ENCODE measurements at regions not wholly inside any gene's neighbourhood (a gene's known extent, or its start where the extent isn't known, plus 50 kb on each side); places are given as distances from the start of the nearest gene placed in this dataset.

DNA sequence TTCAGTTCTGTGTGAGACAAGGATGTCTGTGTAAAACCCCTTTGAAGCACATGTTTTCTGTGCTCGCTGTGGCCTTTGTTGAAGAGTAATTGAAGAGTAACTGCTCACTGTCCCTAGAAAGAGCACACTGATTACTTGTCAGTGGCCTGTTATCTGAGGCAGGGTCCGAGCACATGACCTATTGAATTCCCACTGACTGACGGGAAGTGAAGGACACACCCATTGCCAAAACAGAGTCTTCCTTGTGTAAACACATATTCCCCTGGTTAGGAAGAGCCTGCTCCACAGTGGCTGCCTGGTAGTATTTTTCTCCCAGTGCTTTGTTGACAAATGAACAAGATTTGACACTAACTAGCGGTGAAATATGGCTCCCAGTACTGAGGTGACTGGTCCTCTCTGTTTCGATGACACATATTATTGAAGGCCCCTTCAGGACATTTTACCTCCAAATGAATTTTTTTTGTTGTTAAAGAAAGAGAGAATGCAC, 148.5 kb upstream of the GYPC start:
- Histone ChIP-seq H3K27me3 (ENCODE audit: insufficient read depth, low read length, poor library complexity, severe bottlenecking) (no peaks in the 10 kb centered on the region), H3K36me3 (ENCODE audit: insufficient read depth, low read length) (no peaks in the 10 kb centered on the region), H3F3A (ENCODE audit: low read depth) (no peaks in the 10 kb centered on the region), H3K79me2 (ENCODE audit: insufficient read depth, low read length) (no peaks in the 10 kb centered on the region), H3K4me2 (ENCODE audit: low read depth, low read length, poor library complexity, severe bottlenecking) (no peak overlapping the region), H4K20me1 (ENCODE audit: insufficient read depth, low read length, poor library complexity, severe bottlenecking) (no peaks in the 10 kb centered on the region), H3K4me1 (ENCODE audit: insufficient read depth, low read length, poor library complexity, severe bottlenecking) (no peaks in the 10 kb centered on the region), H3K4me3 (ENCODE audit: low read length, poor library complexity, severe bottlenecking) (no peak overlapping the region), H3K9me3 (ENCODE audit: insufficient read depth, low read depth, low read length) (no peaks in the 10 kb centered on the region), H2AFZ (ENCODE audit: low read length) (no peak overlapping the region), H3K9ac (ENCODE audit: low read depth, low read length, poor library complexity, severe bottlenecking) (no peak overlapping the region), H3K9me2 (replicated peaks; ENCODE audit: low read depth, low read length) (no peaks in the 10 kb centered on the region)
- TF ChIP-seq EZH2phosphoT487 (IDR thresholded peaks at IDR 0.05; ENCODE audit: borderline replicate concordance), result no peak
- TF ChIP-seq, protein P1, sequence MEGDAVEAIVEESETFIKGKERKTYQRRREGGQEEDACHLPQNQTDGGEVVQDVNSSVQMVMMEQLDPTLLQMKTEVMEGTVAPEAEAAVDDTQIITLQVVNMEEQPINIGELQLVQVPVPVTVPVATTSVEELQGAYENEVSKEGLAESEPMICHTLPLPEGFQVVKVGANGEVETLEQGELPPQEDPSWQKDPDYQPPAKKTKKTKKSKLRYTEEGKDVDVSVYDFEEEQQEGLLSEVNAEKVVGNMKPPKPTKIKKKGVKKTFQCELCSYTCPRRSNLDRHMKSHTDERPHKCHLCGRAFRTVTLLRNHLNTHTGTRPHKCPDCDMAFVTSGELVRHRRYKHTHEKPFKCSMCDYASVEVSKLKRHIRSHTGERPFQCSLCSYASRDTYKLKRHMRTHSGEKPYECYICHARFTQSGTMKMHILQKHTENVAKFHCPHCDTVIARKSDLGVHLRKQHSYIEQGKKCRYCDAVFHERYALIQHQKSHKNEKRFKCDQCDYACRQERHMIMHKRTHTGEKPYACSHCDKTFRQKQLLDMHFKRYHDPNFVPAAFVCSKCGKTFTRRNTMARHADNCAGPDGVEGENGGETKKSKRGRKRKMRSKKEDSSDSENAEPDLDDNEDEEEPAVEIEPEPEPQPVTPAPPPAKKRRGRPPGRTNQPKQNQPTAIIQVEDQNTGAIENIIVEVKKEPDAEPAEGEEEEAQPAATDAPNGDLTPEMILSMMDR (conservative IDR thresholded peaks at IDR 0.05; ENCODE audit: low read length), result no peak

GRCh38 chr2:126510356-126510755, 145.6 kb upstream of the GYPC start:
- no peaks in the 10 kb centered on the region for H3K27me3 ChIP-seq (ENCODE audit: insufficient read depth, low read length, poor library complexity, severe bottlenecking)
- H3K9me3 ChIP-seq (ENCODE audit: insufficient read depth, low read depth, low read length), result no peaks in the 10 kb centered on the region

GRCh38 chr2:126510960-126511359, 145.0 kb upstream of the GYPC start:
- no peak overlapping the region for H3K4me3 ChIP-seq (ENCODE audit: low read length, poor library complexity, severe bottlenecking)
- no peaks in the 10 kb centered on the region for H3K9me2 ChIP-seq (replicated peaks; ENCODE audit: low read depth, low read length)
- no peak overlapping the region for H2AFZ ChIP-seq (ENCODE audit: low read length)
- H3K79me2 ChIP-seq (ENCODE audit: insufficient read depth, low read length), result no peaks in the 10 kb centered on the region
- no peaks in the 10 kb centered on the region for H3K27me3 ChIP-seq (ENCODE audit: insufficient read depth, low read length, poor library complexity, severe bottlenecking)
- H3F3A ChIP-seq (ENCODE audit: low read depth), result no peaks in the 10 kb centered on the region
- no peaks in the 10 kb centered on the region for H4K20me1 ChIP-seq (ENCODE audit: insufficient read depth, low read length, poor library complexity, severe bottlenecking)
- H3K4me2 ChIP-seq (ENCODE audit: low read depth, low read length, poor library complexity, severe bottlenecking), result no peak overlapping the region
- no peaks in the 10 kb centered on the region for H3K4me1 ChIP-seq (ENCODE audit: insufficient read depth, low read length, poor library complexity, severe bottlenecking)
- TF ChIP-seq, protein P1 (conservative IDR thresholded peaks at IDR 0.05; ENCODE audit: low read length), result no peak
- no peak for TF ChIP-seq EZH2phosphoT487 (IDR thresholded peaks at IDR 0.05; ENCODE audit: borderline replicate concordance)
- no peaks in the 10 kb centered on the region for H3K9me3 ChIP-seq (ENCODE audit: insufficient read depth, low read depth, low read length)
- no peak overlapping the region for H3K9ac ChIP-seq (ENCODE audit: low read depth, low read length, poor library complexity, severe bottlenecking)
- H3K36me3 ChIP-seq (ENCODE audit: insufficient read depth, low read length), result no peaks in the 10 kb centered on the region

More at GRCh38 chr2:126510356-126510755, 145.6 kb upstream of the GYPC start:
- TF ChIP-seq, protein P1 (conservative IDR thresholded peaks at IDR 0.05; ENCODE audit: low read length), result no peak
- TF ChIP-seq EZH2phosphoT487 (IDR thresholded peaks at IDR 0.05; ENCODE audit: borderline replicate concordance), result no peak
- Histone ChIP-seq H3K9me2 (replicated peaks; ENCODE audit: low read depth, low read length) (no peaks in the 10 kb centered on the region), H3K4me2 (ENCODE audit: low read depth, low read length, poor library complexity, severe bottlenecking) (no peak overlapping the region), H3F3A (ENCODE audit: low read depth) (no peaks in the 10 kb centered on the region), H4K20me1 (ENCODE audit: insufficient read depth, low read length, poor library complexity, severe bottlenecking) (no peaks in the 10 kb centered on the region), H3K36me3 (ENCODE audit: insufficient read depth, low read length) (no peaks in the 10 kb centered on the region), H3K79me2 (ENCODE audit: insufficient read depth, low read length) (no peaks in the 10 kb centered on the region), H2AFZ (ENCODE audit: low read length) (no peak overlapping the region), H3K4me3 (ENCODE audit: low read length, poor library complexity, severe bottlenecking) (no peak overlapping the region), H3K4me1 (ENCODE audit: insufficient read depth, low read length, poor library complexity, severe bottlenecking) (no peaks in the 10 kb centered on the region), H3K9ac (ENCODE audit: low read depth, low read length, poor library complexity, severe bottlenecking) (no peak overlapping the region)

Measured in Loucy (cell line).